Activated CD8-positive, alpha-beta memory T cell treated with anti-CD3 and anti-CD28 coated beads for 1 hour (primary cell): ENCODE measurements at regions not wholly inside any gene's neighbourhood (a gene's known extent, or its start where the extent isn't known, plus 50 kb on each side); places are given as distances from the start of the nearest gene placed in this dataset.

Source experiments
- DNase-seq, 2 donors: peaks; one replicate each; pipeline ENCODE4 v3.0.0-alpha.2; 2020; ENCODE audit warnings: low read depth in 1 of 2; ENCODE audit errors: extremely low read depth in 1 of 2

DNA sequence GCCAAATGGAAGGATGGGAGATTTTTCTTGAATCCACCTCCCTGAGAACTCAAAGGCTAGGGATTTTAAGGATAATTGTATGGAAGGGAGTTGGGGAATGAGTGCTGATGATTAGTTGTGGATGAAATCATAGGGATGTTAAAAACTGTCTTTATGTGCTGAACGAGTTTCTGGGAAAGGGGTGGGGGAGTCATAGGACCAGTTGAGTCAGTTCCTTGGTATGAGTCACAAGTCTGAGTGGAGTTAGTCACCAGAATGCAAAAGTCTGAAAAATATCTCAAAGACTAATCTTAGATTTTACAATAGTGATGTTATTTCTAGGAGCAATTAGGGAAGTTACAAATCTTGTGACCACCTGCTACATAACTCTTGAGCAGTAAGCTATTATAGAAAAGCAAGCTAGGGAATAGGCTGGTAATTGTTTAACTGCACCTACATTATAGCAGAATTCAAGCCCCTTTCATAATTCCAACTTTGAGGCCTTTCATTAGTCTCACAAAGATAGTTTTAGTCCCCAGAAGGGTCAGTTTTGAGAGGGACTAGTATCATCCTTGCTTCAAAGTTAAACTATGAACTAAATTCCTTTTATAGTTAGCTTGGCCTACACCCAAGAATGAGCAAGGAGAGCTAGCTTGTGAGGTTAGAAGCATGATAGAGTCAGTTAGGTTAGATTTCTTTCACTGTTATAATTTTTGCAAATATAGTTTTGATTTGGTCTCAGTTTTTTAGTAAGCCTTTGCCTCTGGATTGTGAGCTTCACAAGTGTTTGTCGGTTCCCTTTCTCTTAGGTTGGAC is 668.0 kb downstream of the ETS1 start:
- DNase-seq, result no peak

- no peak for DNase-seq
These were observed 685.0 kb downstream of the ETS1 start for GRCh38 chr11:127902382-127902781.

GRCh38 chr11:127898422-127899365 is 688.7 kb downstream of the ETS1 start:
- DNase-seq, result no peak

- no peak for DNase-seq
These were observed 691.6 kb downstream of the ETS1 start for GRCh38 chr11:127895776-127896175.

DNA sequence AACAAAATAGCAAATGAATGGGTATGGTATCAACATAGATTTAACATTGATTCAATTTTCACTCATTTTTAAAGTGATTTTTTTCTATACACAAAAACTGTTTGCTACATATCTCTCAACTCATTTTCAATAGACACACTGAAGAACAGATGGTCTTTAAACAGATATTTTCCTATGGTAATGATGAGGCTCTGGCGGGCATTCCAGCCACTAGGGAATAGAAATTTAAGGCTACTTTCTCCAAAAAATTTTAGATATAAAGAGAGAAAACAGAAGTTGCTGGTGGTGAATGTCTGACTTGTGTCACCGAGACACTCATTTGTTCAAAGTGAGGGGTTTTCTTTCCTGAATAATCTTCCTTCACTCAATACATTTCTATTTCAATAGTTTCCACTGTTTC is 693.0 kb downstream of the ETS1 start:
- DNase-seq, result no peak

DNA sequence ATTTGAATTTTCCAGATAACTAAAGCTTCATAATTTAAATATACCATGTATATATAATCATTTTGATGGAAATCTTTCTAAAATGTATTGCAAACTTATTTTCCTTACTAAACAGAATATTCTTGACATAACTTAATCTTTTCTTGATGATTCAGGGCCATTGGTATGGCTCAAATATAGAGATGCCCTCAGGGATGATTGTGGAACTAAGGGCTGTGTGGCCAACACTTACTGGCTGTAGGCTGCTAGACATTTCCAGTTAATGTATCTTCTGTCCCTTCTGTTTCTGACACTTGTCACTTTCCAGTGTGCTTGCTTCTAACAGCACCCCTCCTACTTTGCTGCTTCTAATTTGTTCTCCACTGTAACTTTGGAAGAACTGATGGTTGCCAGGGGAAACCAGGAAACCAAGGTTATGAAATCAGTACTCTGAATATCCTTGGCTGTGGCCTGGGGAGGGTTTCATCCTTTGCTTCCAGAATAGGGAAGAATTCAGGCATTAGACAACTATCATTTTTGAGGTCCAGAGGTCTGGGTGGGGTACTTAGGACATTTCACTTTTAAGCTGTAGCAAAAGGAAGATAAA is 697.2 kb downstream of the ETS1 start:
- no peak for DNase-seq

DNA sequence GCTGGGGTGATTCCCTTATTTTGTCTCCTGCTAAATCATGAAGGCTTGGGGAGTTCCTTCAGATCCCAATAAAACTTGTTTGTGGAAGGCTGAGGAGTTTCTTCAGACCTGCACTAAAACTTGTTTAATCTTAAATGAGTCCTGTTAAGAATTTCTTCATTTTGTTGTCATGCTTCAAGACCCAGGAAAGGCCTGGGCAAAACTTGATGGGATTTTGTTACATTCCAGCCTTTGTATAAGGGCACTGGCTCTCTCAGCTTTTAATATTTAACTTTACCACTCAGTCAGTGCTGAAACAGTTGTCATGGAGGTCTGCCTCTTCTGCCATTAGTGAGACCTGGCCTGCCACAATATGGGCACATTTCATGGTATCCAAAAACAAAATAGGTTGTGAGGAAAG is 699.0 kb downstream of the ETS1 start:
- no peak for DNase-seq

DNA sequence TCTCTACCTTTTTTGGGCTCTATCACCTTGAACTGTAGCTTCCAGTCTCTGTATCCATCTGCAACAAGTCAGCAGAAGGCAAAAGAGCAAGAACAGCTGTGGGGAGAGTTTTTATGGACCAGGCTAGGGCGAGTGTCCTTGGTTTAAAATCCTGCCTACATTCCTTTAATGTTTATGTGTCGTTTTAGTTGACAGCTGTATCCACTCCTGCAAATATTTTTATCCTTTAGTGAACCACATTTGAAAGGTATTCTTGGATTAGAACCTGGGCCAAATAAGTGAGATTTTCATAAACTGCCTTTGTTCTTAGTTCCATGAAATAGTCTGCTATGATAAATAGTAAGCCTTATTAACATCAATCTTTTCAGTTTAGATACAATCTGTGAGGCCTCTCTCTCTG is 712.2 kb downstream of the ETS1 start:
- DNase-seq, result no peak

DNA sequence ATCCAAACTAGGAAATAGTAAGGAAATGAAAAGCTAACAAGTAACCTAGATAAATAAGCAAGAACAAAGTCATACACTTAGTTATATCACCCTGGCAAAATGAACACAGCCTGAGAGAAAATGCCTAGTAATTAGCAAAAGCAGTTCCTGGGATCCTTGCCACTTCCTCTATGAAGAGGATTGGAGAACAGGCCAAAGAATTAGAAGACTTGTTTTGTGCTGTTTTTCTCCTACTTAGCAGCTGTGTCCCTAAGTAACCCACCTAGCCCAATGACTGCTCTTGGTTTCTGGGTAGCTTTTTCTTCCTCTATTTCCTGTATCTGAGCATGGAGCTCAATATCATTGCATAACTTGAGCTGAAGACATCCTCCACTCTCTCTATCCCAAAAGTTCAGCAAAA is 713.9 kb downstream of the ETS1 start:
- DNase-seq, result no peak

GRCh38 chr11:127866109-127866508 is 721.2 kb downstream of the ETS1 start:
- no peak for DNase-seq

GRCh38 chr11:127864861-127865260 is 722.5 kb downstream of the ETS1 start:
- no peak for DNase-seq

DNA sequence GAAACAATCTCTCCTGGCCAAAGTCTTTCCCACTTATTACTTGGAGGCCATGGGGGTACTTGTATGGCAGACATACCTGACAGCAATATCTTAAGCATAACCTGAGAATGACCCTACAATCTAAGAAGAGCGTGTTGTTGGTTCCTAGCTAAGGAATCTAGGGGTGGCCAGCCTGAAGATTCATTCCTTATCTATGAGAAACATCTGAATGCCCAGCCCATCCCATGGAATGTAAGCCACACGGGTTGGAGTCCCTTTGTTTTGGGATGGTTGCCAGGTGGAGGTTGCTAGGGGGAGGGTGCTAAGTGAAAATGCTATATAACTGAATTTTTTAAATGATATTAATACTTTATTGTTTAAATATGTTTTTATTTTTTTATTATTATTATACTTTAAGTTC is 725.0 kb downstream of the ETS1 start:
- DNase-seq, result no peak

DNA sequence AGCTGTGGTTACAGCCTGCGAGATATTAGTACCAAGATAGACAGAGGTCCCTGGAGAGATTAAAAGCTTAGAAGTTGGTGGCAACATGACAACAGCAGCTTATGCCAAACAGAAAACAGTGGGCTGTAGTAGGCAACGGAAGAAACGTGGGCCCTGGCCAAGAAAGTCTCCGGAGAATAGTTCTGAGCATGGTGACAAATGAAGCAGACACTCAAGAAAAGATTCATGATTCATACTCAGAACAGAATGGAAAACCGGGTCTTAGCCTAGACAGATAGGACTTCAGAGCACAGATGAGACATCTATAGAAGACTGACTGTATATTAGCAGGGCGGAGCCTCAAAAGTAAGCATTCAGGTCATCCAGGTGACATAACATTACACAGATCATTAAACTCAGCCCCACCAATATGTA is 727.4 kb downstream of the ETS1 start:
- no peak for DNase-seq

- DNase-seq, result no peak
These were observed 742.5 kb downstream of the ETS1 start for GRCh38 chr11:127844876-127845275.

DNA sequence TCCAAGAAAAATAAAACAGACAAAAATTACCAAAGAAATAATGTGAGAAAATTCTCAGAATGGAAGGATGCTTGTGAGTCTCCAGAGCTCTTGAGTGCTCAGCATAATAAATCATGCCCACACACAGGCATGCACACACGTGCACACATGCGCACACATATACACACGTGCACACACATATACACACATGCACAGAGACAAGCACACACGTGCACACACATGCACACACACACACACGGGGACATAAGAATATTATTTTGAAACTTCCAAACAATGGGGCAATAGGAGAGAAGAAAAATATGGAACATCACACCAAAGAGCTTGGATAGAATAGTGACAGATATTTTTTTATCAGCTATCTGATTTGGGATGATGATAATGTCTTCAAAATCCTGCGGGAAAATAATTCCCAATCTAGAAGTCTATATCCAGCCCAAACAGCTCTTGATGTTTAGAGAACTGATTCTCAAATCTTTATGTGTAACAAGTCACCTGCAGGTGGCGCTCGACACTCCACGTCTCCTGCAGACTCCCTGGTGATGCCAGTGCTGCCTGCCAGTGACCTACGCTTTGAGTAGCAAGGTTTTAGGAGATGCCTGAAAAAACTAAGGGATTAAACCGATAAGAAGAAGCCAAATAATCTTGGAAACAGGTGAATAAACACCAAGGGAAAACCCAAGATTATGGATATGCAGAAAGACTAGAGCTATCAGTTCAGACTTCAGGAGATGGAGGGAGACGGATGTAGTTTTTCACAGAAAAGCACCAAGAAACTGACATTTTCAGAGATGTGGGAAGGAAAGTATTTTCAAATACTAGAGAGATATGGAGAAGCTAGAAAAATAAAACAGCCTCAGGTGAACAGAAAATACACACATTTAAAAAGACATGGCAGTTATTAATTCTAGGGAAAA is 743.6 kb downstream of the ETS1 start:
- DNase-seq, result peak in 1 of 2 donors; percentile 32

- no peak for DNase-seq
These were observed 762.2 kb downstream of the ETS1 start for GRCh38 chr11:127825183-127825582.

DNA sequence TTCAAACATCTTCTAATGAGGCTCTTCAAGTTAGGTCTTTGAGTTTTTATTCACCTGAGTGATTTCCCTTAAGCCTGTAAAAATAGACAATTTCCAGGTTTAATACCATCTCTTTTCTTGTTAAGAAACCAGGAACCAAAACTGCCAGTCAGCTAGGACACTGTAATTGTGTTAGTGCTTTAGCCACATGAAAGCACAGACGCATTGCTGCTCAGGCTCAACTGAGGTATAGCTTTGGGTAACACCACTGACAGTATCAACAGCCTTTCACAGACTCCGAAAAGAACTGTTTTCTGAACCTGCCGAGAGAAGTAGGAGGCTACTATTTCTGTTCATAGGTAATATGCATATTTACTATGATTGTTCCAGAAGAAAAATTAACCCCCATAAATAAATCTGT is 768.7 kb downstream of the ETS1 start:
- DNase-seq, result no peak

- no peak for DNase-seq
These were observed 770.4 kb downstream of the ETS1 start for GRCh38 chr11:127816962-127817361.

DNA sequence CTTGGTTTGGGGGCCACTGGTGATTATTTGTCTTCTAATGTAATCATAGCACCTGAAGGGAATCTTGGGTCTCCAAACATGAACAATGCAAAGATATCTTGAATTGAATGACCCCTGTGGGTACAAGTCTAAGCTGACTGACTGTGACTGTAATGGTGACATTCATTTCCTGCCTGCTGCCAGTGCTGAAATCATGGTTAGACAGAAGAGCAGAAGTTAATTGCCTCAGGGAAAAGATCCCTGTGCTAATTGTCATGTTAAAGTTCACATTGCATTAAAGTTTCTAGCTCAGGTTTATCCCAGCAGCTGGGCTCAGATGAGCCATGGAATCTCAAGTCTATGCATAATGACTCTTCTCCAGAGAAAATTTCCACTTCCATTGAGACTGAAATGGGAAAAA is 772.0 kb downstream of the ETS1 start:
- DNase-seq, result no peak

- DNase-seq, result no peak
These were observed 780.9 kb downstream of the ETS1 start for GRCh38 chr11:127806501-127806900.

DNA sequence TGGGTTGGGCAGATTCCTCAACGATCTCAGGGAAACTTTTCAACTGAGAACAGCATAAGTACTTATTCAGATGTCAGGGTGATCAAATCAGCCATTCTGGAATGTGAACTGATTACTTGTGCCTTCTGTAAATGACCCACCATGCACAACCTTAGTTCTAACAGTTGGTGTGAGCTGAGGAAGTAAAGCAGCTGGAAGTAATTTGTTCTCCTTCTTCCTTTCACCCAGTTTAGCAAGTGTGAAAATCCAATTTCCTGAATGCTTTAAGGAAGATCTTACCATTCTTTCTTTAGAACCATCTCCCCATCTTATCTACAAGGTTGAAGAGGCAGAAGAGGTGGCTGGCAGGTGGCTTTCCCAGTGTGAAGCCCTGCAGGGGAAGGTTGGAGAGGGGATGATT is 781.6 kb downstream of the ETS1 start:
- no peak for DNase-seq
